22Rv1 (cell line): ENCODE measurements at regions not wholly inside any gene's neighbourhood (a gene's known extent, or its start where the extent isn't known, plus 50 kb on each side); places are given as distances from the start of the nearest gene placed in this dataset.

Experiments
- ZFX ChIP-seq: fragments of 450-650 bp; IDR thresholded peaks from 2 replicates; pipeline ENCODE4 v1.6.1; 2017; ENCODE audit warnings: antibody characterized with exemption, borderline replicate concordance
- TF ChIP-seq, protein P1 (sequence below): fragments of 450-650 bp; IDR thresholded peaks from 2 replicates; pipeline ENCODE4 v1.5.1; 2017; ENCODE audit warnings: mild to moderate bottlenecking

DNA sequence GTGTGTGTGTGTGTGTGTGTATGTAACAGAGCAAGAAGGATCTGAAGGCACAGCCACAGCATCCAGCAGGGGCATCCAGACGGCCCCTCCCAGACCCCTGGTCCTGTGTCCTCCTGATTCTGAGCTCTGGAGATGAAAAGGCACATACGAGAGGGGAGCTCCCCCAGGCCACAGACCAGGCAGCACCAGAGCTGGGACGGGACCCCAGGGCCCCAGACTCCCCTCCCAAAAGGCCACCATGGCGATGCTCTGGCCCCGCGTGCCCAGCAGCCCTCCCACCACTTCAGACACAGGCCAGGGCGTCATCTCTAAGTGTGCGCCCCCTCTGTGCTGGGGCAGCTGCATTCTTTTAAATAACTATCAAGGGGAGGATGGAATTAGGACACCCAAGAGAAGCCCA, 245.8 kb downstream of the MATN1 start:
- TF ChIP-seq, protein P1, sequence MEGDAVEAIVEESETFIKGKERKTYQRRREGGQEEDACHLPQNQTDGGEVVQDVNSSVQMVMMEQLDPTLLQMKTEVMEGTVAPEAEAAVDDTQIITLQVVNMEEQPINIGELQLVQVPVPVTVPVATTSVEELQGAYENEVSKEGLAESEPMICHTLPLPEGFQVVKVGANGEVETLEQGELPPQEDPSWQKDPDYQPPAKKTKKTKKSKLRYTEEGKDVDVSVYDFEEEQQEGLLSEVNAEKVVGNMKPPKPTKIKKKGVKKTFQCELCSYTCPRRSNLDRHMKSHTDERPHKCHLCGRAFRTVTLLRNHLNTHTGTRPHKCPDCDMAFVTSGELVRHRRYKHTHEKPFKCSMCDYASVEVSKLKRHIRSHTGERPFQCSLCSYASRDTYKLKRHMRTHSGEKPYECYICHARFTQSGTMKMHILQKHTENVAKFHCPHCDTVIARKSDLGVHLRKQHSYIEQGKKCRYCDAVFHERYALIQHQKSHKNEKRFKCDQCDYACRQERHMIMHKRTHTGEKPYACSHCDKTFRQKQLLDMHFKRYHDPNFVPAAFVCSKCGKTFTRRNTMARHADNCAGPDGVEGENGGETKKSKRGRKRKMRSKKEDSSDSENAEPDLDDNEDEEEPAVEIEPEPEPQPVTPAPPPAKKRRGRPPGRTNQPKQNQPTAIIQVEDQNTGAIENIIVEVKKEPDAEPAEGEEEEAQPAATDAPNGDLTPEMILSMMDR: no peak
- no peak for TF ChIP-seq ZFX
